Fibroblast of skin of scalp (primary cell): ENCODE measurements at regions not wholly inside any gene's neighbourhood (a gene's known extent, or its start where the extent isn't known, plus 50 kb on each side); places are given as distances from the start of the nearest gene placed in this dataset.
"Not testable (repeated sequence)": the region's sequence is repeated elsewhere in the genome, so short reads cannot be mapped to it uniquely, and the experiment has no call there.

Experiments used
- DNase-seq: peaks from one replicate; pipeline ENCODE4 v3.0.0-alpha.2; 2013

DNA sequence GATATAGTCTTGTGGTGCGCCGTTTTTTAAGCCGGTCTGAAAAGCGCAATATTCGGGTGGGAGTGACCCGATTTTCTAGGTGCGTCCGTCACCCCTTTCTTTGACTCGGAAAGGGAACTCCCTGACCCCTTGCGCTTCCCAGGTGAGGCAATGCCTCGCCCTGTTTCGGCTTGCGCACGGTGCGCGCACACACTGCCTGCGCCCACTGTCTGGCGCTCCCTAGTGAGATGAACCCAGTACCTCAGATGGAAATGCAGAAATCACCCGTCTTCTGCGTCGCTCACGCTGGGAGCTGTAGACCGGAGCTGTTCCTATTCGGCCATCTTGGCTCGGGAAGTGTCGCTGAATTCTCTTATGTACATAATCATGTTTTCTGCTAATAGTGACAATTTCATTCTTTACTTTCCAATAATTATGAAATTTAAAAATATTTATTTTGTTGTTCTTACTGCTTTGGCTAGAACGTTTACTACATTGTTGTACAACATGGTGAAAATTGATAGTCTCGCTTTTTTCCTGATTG lies 61.2 kb upstream of the MINDY3 start:
- not testable (repeated sequence) for DNase-seq

DNA sequence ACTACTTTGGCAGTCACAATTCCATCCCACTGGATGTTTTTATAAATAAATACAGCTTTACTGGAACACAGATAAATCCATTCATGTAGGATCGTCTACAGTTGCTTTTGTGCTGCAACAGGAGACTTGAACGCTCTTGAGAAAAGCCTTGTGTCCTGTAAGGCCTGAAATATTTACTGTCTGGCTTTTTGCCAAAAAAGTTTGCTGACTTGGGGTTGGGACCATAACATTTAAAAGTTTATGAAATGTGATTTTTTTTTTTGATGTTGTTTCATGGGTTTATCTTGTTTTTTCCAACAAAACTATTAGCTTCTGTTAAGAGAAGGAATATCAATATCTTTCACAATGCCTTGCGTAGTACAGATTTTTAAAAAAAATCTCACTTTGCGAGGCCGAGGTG lies 71.1 kb upstream of the MINDY3 start:
- DNase-seq, result no peak

DNA sequence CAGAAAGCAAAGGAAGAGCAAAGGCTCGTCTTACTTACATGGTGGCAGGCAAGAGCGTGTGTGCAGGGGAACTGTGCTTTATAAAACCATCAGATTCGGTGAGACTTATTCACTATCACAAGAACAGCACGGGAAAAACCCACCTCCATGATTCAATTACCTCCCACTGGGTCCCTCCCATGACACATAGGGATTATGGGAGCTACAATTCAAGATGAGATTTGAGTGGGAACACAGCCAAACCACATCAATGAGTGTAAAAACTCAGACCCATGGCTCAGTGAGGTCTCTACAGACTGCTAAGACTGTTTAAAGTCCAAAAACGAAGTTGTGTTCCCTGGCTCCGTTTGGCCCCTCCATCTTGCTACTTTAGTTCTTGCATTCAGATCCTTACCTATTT lies 79.2 kb upstream of the MINDY3 start:
- not testable (repeated sequence) for DNase-seq

DNA sequence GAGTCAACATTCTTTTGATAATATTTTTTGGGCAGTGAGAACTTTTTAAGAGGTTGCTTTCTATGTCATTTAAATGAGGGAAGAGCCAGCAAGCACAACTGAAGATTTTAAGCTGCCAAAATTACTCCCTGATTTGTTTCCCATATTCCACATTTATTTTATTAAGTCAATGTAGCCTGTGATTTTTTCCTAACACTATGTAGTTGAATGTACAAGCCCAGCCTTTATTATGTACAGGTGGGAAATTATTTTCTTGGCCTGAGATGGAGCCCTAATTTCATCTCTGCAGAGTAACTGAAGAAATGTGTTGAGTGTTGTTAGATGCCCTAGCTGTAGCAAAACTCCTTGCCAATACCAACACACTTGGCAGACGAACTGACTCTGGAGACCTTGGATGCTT lies 83.1 kb upstream of the MINDY3 start:
- DNase-seq, result no peak

DNA sequence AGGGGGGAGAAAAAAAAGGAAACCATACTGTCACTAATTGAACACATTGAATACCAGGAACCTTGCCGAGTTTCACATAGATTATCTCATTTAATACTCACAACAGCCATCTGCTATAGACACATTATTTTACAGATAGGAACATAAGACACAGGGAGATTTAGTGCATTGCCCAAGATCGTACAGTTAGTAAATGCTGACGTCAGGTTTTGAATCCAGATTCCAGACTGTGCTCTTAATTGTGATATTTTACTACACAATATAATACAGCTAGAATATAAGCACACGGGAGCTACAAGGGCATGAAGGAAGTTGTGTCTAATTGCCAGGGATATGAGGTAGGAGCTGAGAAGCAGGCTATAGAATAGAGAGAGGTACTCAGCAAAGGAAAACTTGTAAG lies 93.9 kb upstream of the MINDY3 start:
- no peak for DNase-seq

DNA sequence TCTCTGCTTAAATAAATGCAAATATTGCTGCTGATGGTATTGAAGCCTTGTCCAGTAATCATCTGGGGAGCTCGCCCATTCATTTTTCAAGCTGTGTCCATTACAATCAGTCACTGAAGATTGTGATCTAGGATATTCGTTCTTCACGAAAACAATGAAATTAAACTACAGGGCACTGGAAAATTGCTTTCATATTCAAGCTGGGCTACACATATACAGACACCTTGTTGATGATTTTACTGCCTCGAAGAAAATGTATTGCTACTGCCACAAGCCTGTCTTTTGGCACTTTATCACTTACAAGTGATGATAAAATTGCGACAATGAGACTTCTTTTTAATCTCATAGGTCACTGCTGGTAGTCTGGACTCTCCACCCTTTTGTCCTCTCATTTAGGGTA lies 100.0 kb upstream of the MINDY3 start:
- DNase-seq, result no peak

DNA sequence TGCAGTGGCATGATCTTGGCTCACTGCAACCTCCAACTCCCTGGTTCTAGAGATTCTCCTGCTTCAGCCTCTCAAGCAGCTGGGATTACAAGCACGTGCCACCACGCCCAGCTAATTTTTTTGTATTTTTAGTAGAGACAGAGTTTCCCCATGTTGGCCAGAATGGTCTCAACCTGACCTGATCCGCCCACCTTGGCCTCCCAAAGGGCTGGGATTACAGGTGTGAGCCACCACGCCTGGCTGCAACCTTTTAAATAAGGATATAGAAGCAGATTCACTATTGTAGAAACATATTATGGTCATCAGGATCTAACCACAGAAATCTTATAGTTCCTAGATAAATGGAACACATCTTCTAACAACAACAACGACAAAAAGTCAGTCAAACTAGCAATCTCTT lies 112.4 kb upstream of the MINDY3 start:
- not testable (repeated sequence) for DNase-seq

DNA sequence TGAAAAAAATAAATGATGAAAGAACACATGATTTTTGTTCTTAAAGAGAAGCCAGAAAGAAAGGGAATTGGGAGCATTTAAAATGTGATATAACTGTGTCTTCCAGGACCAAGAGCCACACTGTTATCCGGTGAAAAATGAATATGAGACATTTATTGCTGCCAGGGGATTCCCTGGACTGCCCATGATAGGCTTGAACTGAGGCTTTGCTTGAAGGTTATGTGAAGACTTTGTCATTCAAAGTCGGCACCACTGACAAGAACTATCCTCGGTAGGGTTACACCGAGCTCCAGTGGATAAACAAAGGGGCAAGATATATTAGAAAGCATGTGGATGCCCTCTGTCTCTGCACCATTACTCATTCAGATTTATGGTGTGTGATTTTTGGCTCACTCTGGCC lies 125.4 kb upstream of the MINDY3 start:
- no peak for DNase-seq

DNA sequence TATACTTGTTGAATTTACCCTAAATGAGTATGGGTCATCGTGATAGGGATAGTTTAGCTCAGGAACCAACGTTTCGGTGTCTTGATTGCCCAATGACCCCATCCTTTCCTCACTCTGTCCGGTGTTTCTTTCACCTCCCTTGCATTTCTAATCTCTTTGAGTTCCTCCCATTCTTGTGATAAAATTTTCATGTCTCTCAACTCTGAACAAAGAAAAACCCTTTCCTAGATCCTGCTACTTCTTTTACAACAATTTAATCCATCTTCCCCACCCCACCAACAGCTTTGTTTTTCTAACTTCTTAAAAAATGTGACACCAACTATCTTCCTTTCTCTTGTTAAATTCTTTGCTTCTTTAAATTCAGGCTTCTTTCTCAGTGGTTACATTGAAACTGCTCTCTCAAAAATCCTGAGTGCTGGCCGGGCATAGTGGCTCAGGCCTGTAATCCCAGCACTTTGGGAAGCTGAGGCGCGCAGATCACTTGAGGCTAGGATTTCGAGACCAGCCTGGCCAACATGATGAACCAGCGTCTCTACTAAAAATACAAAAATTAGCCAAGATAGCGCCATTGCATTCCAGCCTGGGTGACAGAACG lies 130.3 kb upstream of the MINDY3 start:
- DNase-seq, result no peak

DNA sequence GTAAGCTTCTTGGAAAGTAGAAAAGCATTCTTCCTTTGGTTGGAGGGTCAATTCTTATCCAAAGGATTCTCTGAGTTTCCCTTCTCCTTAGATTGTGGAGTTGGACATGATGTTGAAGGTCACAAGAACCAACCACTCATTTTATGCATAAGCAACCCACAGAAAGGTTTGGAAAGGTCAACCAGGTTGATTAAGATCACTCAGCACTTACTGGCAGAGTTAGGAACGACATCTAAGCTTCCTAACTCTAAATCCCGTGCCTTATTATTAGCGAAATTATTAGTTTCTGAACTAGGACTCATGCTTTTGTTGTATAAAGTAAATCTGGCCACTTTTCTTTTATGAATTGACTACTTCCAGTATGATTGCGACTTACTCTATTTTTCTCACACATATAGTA lies 137.0 kb upstream of the MINDY3 start:
- DNase-seq, result no peak

DNA sequence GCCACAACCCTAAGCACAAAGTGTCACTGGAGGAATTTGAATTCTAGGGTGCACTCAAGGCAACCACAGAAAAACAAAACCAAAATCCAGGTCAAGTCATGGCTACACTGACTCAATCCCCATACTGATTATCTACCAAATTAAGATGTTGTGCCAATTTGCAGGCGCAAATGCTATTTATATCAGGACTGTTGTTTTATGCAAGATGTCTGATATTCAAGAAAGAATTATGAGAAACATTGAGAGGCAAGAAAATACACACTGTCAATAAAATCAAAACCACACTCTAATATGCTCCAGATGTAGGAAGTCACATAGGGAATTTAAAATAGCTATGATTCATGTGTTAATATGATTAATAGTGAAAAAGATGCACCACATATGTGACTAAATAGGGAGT lies 141.3 kb upstream of the MINDY3 start:
- peak; percentile 54 for DNase-seq

DNA sequence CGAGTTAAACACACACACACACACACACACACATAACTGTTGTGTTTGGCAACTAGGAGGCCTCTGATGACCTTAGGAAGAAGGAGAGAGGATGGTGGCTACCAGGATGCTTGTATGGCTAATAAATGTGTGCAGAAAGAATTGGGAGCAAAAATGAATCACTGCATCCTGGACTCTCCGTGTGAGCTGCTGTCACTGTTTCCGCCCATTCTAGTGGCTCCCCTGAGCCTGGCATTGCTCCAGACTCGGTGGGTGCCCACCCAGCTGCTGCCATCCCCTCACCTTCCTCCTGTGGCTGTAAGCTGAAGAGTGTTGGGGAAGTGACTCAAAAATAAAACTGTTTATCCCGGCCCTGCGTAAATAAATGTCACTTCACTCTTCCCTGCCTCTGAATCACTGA lies 149.5 kb upstream of the MINDY3 start:
- no peak for DNase-seq

DNA sequence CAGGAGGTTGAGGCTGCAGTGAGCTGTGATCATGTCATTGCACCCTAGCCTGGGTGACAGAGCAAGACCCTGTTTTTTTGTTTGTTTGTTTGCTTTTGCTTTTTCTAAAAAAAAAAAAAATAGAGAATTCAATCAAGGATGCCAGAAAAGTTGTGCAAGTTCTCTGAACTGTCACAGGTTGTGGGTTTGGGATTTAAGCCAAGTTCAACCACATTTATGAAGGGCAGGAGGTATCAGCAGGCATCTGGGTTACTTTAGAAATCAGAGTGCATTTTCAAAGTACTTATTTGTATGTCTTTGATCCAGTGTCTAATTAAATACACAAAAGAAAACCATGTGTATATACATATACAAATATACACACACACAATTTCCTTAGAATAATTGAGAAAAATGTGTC lies 151.2 kb upstream of the MINDY3 start:
- no peak for DNase-seq

DNA sequence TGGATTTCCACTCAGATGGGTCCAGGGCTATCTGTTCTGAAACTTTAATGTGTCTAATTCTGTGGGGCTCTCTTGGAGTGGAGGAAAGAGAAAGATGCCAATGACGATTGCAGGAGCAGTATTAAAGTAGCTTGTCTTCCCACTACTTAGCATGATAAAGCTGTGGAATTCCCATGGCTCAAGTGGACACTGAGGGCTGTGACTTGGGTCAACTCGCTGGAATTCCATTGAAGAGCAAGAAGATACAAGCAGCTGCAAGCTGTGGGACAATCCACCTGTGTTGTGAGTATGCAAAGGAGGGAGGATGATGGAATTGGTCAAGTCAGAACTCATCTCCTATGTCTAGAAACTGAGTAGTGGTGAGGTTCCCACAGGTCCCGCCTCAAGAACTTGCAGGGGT lies 154.2 kb upstream of the MINDY3 start:
- no peak for DNase-seq

DNA sequence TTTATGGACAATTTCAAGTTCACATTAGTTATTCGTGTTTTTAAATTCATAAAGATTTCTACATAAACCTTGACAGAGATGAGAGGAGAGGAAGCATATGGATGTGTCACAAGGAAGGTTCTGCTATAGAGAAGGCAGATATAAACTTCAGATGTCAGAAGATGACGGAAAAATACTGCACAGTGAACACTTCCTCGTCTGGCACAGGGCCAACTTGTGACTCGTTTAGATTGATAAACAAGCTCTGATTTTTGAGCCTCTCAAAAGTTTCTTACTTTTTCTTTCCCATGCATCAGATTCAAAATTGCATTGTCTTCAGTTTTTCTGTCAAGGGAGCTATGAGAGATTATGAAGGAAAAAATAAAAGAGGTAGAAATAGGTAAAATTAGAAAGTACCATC lies 156.4 kb upstream of the MINDY3 start:
- DNase-seq, result no peak

DNA sequence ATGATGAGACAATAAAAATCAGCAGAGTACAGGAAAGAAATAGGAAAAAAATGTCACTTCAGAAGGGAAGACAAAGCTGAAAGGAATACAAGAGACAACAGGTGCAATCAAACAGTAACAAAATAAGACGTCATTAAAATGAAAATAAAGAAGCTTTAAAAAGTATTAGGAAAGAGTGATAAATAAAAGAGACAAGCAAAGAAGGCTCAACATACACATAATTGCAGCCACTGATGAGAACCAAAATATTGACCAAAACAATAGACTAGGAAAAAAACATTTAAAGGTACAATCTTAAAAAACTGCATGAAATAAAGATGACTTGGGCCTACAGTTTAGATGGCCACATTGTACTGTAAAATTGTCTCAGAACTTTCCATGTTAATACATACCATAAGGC lies 160.5 kb upstream of the MINDY3 start:
- DNase-seq, result no peak

DNA sequence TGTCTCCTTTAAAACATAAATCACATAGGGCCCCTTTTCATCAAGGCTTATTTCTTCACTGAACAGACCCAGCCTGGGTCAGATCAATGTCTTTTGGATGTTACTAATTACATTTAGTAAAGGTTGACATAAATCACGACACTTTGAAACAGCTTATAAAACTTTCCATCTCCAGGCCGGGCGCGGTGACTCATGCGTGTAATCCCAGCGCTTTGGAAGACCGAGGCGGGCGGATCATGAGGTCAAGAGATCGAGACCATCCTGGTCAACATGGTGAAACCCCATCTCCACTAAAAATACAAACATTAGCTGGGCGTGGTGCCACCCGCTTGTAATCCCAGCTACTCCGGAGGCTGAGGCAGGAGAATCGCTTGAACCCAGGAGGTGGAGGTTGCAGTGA lies 166.5 kb upstream of the MINDY3 start:
- not testable (repeated sequence) for DNase-seq

DNA sequence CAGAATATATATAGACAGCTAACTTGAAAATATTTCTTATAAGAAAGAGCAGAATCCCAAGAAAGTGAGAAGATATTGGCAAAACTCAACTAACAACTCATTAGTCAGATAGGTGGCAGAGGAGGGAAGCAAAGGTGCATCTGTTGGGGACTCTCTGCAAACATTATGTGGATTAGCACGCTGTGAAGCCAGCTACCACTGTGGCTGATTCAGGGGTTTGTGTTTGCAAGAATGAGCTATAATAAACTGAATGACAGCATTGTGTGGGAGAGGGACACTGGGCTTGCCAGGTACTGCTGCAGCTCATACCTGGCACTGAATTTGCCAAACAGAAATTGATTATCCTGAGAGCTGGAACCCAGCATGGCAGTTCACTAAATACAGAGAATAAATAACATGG lies 170.3 kb upstream of the MINDY3 start:
- DNase-seq, result no peak

DNA sequence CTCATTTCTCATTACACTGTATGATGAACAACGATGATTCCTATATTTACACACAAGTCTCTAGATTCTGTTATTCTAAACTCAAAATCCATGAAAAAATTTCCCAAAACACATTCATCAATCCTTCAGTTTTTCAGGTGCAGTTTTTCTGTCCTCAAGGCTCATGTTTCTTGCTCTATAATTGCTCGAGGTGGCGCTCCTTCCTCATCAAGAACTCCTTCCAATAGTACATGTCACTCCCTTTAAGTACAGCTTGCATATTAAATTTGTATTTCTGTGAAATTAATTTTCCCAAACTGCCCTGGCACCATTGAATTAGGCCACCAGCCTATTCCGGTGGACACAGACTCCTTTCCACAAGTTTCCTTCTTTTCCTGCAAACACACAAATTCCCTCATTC lies 188.7 kb upstream of the MINDY3 start:
- DNase-seq, result no peak

DNA sequence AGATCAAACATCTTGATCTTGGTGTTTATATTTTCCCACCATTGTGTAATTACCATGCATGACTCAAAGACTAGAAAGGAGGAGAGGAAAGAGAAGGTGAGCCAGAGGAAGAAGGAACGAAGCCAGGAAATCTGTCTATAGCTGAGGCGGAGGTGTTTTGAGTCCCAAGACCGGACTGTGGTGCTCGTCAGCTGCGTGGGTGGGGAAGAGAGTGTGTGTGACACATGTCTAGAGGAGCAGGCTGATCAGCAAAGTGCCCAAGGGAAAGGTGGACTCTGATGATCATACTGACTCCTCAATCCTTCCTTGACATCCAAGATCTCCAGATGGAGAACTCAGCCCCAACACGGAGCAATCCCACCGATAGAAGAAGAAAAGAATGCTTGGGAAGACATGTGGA lies 189.5 kb upstream of the MINDY3 start:
- DNase-seq, result no peak

DNA sequence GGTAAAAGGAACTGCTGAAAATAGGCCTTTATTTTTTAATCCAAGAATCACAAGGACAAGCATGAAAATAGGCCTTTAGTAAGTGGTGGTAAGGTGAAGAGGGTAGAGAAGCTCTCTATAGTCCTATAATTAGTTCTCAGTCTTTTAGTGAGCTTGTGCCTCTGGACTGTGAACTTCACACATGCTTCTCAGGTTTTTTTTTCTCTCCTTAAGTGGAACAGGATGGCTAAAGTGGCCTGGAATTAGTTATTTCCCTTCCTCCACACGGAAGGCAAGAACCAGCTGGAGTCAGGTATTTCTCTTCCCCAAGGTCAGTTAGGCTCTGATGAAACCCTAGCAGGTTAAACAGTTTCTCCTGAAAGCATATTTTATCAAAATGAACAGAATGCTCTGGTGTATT lies 203.0 kb upstream of the MINDY3 start:
- DNase-seq, result no peak

DNA sequence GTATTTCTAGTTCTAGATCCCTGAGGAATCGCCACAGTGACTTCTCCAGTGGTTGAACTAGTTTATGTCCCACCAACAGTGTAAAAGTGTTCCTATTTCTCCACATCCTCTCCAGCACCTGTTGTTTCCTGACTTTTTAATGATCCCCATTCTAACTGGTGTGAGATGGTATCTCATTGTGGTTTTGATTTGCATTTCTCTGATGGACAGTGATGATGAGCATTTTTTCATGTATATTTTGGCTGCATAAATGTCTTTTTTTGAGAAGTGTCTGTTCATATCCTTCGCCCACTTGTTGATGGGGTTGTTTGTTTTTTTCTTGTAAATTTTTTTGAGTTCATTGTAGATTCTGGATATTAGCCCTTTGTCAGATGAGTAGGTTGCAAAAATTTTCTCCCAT lies 223.2 kb upstream of the MINDY3 start:
- DNase-seq, result not testable (repeated sequence)

DNA sequence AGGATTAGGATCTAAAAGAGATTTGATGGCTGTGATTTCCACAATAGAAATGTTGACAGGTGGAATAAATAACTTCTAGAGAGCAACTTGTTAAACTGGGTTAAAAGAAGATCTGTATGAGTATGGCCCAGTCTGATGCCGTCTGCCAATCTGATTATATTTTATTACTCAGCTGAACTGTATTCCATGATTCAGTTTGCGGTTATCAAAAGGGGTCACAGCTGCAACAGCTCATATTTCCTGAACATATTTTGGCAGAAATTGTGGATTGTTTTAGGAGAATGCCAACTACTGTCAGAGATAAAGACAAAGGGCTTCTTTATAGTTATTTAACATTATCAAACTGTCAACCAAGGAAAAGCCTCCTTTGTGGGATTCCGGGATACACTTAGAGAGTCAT lies 244.8 kb upstream of the MINDY3 start:
- DNase-seq, result no peak

DNA sequence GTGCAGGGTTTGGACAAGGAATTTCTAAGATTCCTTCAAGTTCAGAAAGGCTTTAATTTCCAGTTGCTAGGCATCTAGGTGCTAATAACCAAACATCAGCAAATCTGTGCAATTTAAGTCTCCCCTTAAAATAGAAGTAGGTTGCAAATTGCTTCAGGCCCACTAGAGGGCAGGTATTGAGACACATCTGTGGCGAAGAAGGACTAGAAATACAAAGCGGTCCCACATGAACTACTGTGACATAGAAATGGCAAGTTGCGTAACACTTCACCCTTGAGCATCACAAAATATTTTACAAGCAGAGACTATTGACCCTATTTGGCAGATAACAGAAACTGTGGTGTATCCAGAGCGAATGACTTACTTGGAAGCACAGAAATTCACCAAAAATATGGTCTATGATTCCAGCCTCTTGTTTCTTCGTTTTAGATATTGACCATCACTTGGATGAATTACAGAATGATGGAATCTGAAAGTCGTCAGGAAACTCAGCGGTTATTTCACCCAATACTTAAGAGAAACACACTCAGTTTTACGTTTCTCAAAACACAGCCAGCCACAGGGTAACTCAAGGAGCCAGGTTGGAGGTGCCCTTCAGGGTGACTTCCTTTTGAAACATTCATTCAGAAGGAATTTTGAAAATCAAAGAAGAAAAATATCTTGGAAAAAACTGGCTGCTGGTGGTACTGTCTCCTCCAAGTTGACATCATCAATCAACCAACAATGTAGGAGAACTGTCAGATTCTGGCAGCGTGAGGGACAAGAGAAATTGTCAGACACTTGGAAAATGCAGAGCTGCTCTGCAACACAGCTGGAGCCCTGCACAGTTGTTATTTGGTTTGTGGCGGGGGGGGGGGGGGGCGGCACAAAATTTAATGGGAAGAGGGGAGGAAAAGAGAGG lies 256.3 kb upstream of the MINDY3 start:
- DNase-seq, result peak; percentile 17
